Uterus (tissue), 3 donors: ENCODE measurements at regions not wholly inside any gene's neighbourhood (a gene's known extent, or its start where the extent isn't known, plus 50 kb on each side); places are given as distances from the start of the nearest gene placed in this dataset.

Source experiments
- DNase-seq, 2 donors: peaks; one replicate each; pipeline ENCODE4 v3.0.0-alpha.2; 2019 to 2020
- H3K27ac ChIP-seq, 2 donors: fragments of 200-600 bp; sonication (generic); 1 replicate in 1 of 2; 2 replicates in 1 of 2; pipeline ENCODE4 v1.5.1; 2016 to 2018
- H3K27me3 ChIP-seq, 2 donors: fragments of 200-600 bp; sonication (generic); one replicate each; pipeline ENCODE4 v1.5.1; 2018 to 2019; ENCODE audit warnings: control low read depth in 1 of 2
- H3K36me3 ChIP-seq, 2 donors: fragments of 200-600 bp; sonication (generic); one replicate each; pipeline ENCODE4 v1.5.1; 2019; ENCODE audit warnings: control low read depth in 1 of 2
- H3K4me1 ChIP-seq, 2 donors: fragments of 200-600 bp; sonication (generic); one replicate each; pipeline ENCODE4 v1.5.1; 2018 to 2019; ENCODE audit warnings: control low read depth in 1 of 2
- H3K4me3 ChIP-seq, 2 donors: fragments of 200-600 bp; sonication (generic); 1 replicate in 1 of 2; 2 replicates in 1 of 2; pipeline ENCODE4 v1.5.1; 2018 to 2019; ENCODE audit warnings: mild to moderate bottlenecking in 1 of 2
- H3K9me3 ChIP-seq, 2 donors: fragments of 200-600 bp; sonication (generic); one replicate each; pipeline ENCODE4 v1.5.1; 2019; ENCODE audit warnings: control low read depth in 1 of 2
- CTCF ChIP-seq, 4 experiments: fragments of 200-600 bp in 2 of 4; fragments of 450-650 bp in 2 of 4; sonication (generic) in 2 of 4; IDR thresholded peaks; one replicate each; pipeline ENCODE4 v1.5.1; 2016 to 2019; ENCODE audit warnings: antibody characterized with exemption in 4 of 4, mild to moderate bottlenecking in 2 of 4, moderate library complexity in 1 of 4
- POLR2A ChIP-seq, 2 donors: fragments of 450-650 bp; IDR thresholded peaks; one replicate each; pipeline ENCODE4 v1.6.1; 2016; ENCODE audit warnings: antibody characterized with exemption in 2 of 2, mild to moderate bottlenecking in 1 of 2, moderate library complexity in 1 of 2
- intact Hi-C: fragments of 100-400 bp; cut with DNase I; formaldehyde crosslinking; loops from one replicate; pipeline ENCODE4 v1.15.1; 2023; ENCODE audit warnings: low total_unique reads
- donor health status: DM: yes; HTN: yes; CAD: no.

GRCh38 chr14:29126865-29127264, 360.3 kb downstream of the FOXG1 start:
- H3K9me3 ChIP-seq, result no peaks in the 10 kb centered on the region
- no peaks in the 10 kb centered on the region for H3K4me1 ChIP-seq
- no peak overlapping the region for H3K27ac ChIP-seq
- intact Hi-C loops, result no loop called here
- H3K27me3 ChIP-seq, result no peaks in the 10 kb centered on the region
- DNase-seq, result no peak
- TF ChIP-seq POLR2A (IDR thresholded peaks at IDR 0.05) (no peak), CTCF (IDR thresholded peaks at IDR 0.05) (no peak)
- no peaks in the 10 kb centered on the region for H3K36me3 ChIP-seq
- no peak overlapping the region for H3K4me3 ChIP-seq

- intact Hi-C loops, result no loop called here
- no peak overlapping the region for H3K27ac ChIP-seq
- no peaks in the 10 kb centered on the region for H3K36me3 ChIP-seq
- H3K4me3 ChIP-seq, result no peak overlapping the region
- no peaks in the 10 kb centered on the region for H3K9me3 ChIP-seq
- no peaks in the 10 kb centered on the region for H3K27me3 ChIP-seq
- peaks cover 0 to 8% of the 10 kb centered on the region in 2 donors for H3K4me1 ChIP-seq
- no peak for DNase-seq
- no peak for TF ChIP-seq CTCF (IDR thresholded peaks at IDR 0.05)
- no peak for TF ChIP-seq POLR2A (IDR thresholded peaks at IDR 0.05)
Observed at GRCh38 chr14:29140016-29140415, 373.4 kb downstream of the FOXG1 start.

GRCh38 chr14:29144621-29145020, 378.0 kb downstream of the FOXG1 start:
- intact Hi-C loops, result no loop called here
- Histone ChIP-seq H3K36me3 (no peaks in the 10 kb centered on the region), H3K4me3 (no peak overlapping the region), H3K4me1 (peaks cover 0 to 8% of the 10 kb centered on the region in 2 donors), H3K9me3 (no peaks in the 10 kb centered on the region), H3K27ac (peak overlapping the region in 1 of 2 donors; percentile 46), H3K27me3 (no peaks in the 10 kb centered on the region)
- DNase-seq, result no peak
- TF ChIP-seq CTCF (IDR thresholded peaks at IDR 0.05) (no peak), POLR2A (IDR thresholded peaks at IDR 0.05) (no peak)

- no peak overlapping the region for H3K4me3 ChIP-seq
- H3K27me3 ChIP-seq, result no peaks in the 10 kb centered on the region
- no peaks in the 10 kb centered on the region for H3K36me3 ChIP-seq
- TF ChIP-seq CTCF (IDR thresholded peaks at IDR 0.05) (no peak), POLR2A (IDR thresholded peaks at IDR 0.05) (no peak)
- H3K4me1 ChIP-seq, result peaks cover 0 to 8% of the 10 kb centered on the region in 2 donors
- intact Hi-C loops, result no loop called here
- DNase-seq, result no peak
- no peaks in the 10 kb centered on the region for H3K9me3 ChIP-seq
- H3K27ac ChIP-seq, result no peak overlapping the region
Observed at GRCh38 chr14:29148221-29148620, 381.6 kb downstream of the FOXG1 start.

- no peak for DNase-seq
- Histone ChIP-seq H3K9me3 (no peaks in the 10 kb centered on the region), H3K4me3 (no peak overlapping the region), H3K27ac (no peak overlapping the region), H3K27me3 (no peaks in the 10 kb centered on the region), H3K4me1 (no peaks in the 10 kb centered on the region), H3K36me3 (no peaks in the 10 kb centered on the region)
- TF ChIP-seq POLR2A (IDR thresholded peaks at IDR 0.05) (no peak), CTCF (IDR thresholded peaks at IDR 0.05) (no peak)
- intact Hi-C loops, result no loop called here
Observed at GRCh38 chr14:29149798-29150197, 383.2 kb downstream of the FOXG1 start.
